KG1 (cell line): ENCODE measurements at regions not wholly inside any gene's neighbourhood (a gene's known extent, or its start where the extent isn't known, plus 50 kb on each side); places are given as distances from the start of the nearest gene placed in this dataset.
"Not testable (repeated sequence)": the region's sequence is repeated elsewhere in the genome, so short reads cannot be mapped to it uniquely, and the experiment has no call there.

ENCODE experiments used
- DNase-seq: peaks from one replicate; lab custom pipeline; 2025; lab: John Stamatoyannopoulos, UW

GRCh38 chr6:112877134-112878100, 530.3 kb downstream of the RFPL4B start:
- no peak for DNase-seq

- no peak for DNase-seq
Measured at GRCh38 chr6:112879920-112880413, 532.8 kb downstream of the RFPL4B start.

GRCh38 chr6:112881027-112881426, 533.9 kb downstream of the RFPL4B start:
- DNase-seq, result no peak

GRCh38 chr6:112881828-112882780, 535.0 kb downstream of the RFPL4B start:
- no peak for DNase-seq

- DNase-seq, result no peak
Measured at GRCh38 chr6:112883095-112883494, 536.0 kb downstream of the RFPL4B start.

- DNase-seq, result no peak
Measured at GRCh38 chr6:112886415-112886814, 539.3 kb downstream of the RFPL4B start.

GRCh38 chr6:112887424-112887823, 540.3 kb downstream of the RFPL4B start:
- DNase-seq, result not testable (repeated sequence)

- no peak for DNase-seq
Measured at GRCh38 chr6:112899541-112899940, 552.4 kb downstream of the RFPL4B start.

- DNase-seq, result no peak
Measured at GRCh38 chr6:112903361-112903760, 556.2 kb downstream of the RFPL4B start.

- no peak for DNase-seq
Measured at GRCh38 chr6:112906726-112907125, 559.6 kb downstream of the RFPL4B start.

- no peak for DNase-seq
Measured at GRCh38 chr6:112909781-112910180, 562.7 kb downstream of the RFPL4B start.

GRCh38 chr6:112910256-112910655, 563.1 kb downstream of the RFPL4B start:
- DNase-seq, result no peak

GRCh38 chr6:112911959-112912358, 564.8 kb downstream of the RFPL4B start:
- no peak for DNase-seq

- no peak for DNase-seq
Measured at GRCh38 chr6:112912416-112913101, 565.4 kb downstream of the RFPL4B start.

GRCh38 chr6:112919744-112920143, 572.6 kb downstream of the RFPL4B start:
- not testable (repeated sequence) for DNase-seq

- DNase-seq, result no peak
Measured at GRCh38 chr6:112920994-112921393, 573.9 kb downstream of the RFPL4B start.

- no peak for DNase-seq
Measured at GRCh38 chr6:112923940-112924587, 576.9 kb downstream of the RFPL4B start.

GRCh38 chr6:112925702-112926101, 578.6 kb downstream of the RFPL4B start:
- no peak for DNase-seq

GRCh38 chr6:112927641-112928320, 580.7 kb downstream of the RFPL4B start:
- DNase-seq, result no peak

GRCh38 chr6:112929641-112930040, 582.5 kb downstream of the RFPL4B start:
- DNase-seq, result no peak

- no peak for DNase-seq
Measured at GRCh38 chr6:112931832-112932231, 584.7 kb downstream of the RFPL4B start.
